Activated CD4-positive, alpha-beta memory T cell treated with anti-CD3 and anti-CD28 coated beads, Interleukin-2, amount 10 ng/mL, durations not matched to agents 7 days and 5 days (primary cell): ENCODE measurements at regions not wholly inside any gene's neighbourhood (a gene's known extent, or its start where the extent isn't known, plus 50 kb on each side); places are given as distances from the start of the nearest gene placed in this dataset.
"Not testable (repeated sequence)": the region's sequence is repeated elsewhere in the genome, so short reads cannot be mapped to it uniquely, and the experiment has no call there.

Experiments used
- CTCF ChIA-PET: fragments of 350-600 bp; sonication (Branson Sonifier 250); formaldehyde crosslinking; loops from one replicate; lab custom pipeline; 2021; ENCODE audit warnings: antibody characterized with exemption, inconsistent platforms; lab: Charles Lee
- POLR2A ChIA-PET: fragments of 350-600 bp; sonication (Branson Sonifier 250); formaldehyde crosslinking; loops from one replicate; lab custom pipeline; 2021; ENCODE audit warnings: antibody characterized with exemption; lab: Charles Lee
- DNase-seq: peaks from one replicate; pipeline ENCODE4 v3.0.0-alpha.2; 2020
- H3K27ac Mint-ChIP-seq: one replicate; pipeline ENCODE4 v1.8.0; 2021; ENCODE audit warnings: mild to moderate bottlenecking, mixed read lengths
- H3K27me3 Mint-ChIP-seq: one replicate; pipeline ENCODE4 v1.8.0; 2021; ENCODE audit warnings: mixed read lengths
- H3K36me3 Mint-ChIP-seq: one replicate; pipeline ENCODE4 v1.8.0; 2021; ENCODE audit warnings: low read depth, mixed read lengths
- H3K4me1 Mint-ChIP-seq: one replicate; pipeline ENCODE4 v1.8.0; 2021; ENCODE audit warnings: mixed read lengths
- H3K4me3 Mint-ChIP-seq: one replicate; pipeline ENCODE4 v1.8.0; 2021; ENCODE audit warnings: mild to moderate bottlenecking, mixed read lengths
- H3K9me3 Mint-ChIP-seq: one replicate; pipeline ENCODE4 v1.8.0; 2021; ENCODE audit warnings: mixed read lengths

DNA sequence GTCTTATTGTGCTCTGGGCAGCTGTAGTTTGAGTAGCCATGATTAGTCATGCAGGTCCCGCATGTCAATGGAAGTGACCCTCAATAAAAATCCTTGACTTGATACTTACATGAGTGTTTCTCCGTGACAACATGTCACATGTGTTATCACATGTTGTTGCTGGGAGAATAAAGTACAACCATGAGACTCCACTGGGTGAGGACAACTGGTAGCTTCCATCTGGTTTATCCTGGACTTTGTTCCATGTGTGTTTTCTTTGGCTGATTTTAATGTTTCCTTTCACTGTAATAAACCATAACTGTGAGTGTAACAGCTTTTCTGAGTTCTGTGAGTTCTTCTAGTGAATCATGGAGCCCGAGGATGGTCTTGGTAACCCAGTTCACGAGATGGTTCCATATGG, 63.1 kb upstream of the NDN start:
- Mint-ChIP-seq H3K27me3 (no peaks in the 10 kb centered on the region), H3K36me3 (no peaks in the 10 kb centered on the region), H3K4me1 (no peaks in the 10 kb centered on the region), H3K4me3 (no peak overlapping the region), H3K9me3 (peaks cover 13% of the 10 kb centered on the region), H3K27ac (no peak overlapping the region)
- ChIA-PET POLR2A (no interaction called here), CTCF (no interaction called here)
- DNase-seq = no peak

DNA sequence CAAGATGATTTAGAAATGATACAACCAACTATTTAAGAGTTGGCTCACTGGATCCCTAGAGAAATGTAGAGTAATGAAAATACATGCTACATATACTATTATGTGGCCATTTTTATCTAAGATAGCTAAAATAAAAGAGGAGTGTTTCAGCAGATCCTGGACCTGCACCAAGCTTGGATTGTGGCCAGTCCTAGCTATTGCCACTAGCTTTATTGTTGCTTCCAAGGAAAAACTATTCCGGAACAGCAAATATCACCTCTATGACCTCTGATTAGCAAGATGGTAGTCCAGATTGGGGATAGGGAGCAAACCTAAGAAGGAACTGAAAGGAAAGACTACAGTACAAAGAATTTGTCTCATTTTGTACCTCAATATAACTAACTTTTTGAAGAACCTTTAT, 63.7 kb upstream of the NDN start:
- Mint-ChIP-seq H3K4me3 (no peak overlapping the region), H3K4me1 (no peaks in the 10 kb centered on the region), H3K9me3 (peaks cover 13% of the 10 kb centered on the region), H3K27me3 (no peaks in the 10 kb centered on the region), H3K27ac (no peak overlapping the region), H3K36me3 (no peaks in the 10 kb centered on the region)
- DNase-seq = no peak
- ChIA-PET CTCF (no interaction called here), POLR2A (no interaction called here)

DNA sequence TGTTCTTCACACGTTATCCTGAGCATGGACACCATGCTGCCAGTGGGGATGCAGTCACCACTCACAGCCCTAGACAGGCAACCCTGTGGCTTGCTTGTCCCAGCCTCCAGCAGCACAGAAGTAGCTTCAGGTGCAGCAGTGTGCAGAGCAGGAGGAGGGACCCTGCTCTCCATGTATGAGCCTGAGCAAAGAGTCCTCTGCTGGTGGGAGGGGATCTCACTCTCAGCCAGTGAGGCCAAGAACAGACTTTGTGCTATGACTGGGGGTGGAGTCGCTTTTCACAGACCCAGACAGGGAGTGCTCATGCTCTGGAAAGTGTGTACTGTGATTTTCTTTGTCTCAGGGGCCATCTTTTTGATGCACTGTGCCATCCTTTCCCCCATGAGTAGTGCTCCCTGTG, 66.1 kb upstream of the NDN start:
- DNase-seq = no peak
- no peaks in the 10 kb centered on the region for H3K27me3 Mint-ChIP-seq
- ChIA-PET POLR2A (no interaction called here), CTCF (no interaction called here)
- no peaks in the 10 kb centered on the region for H3K4me1 Mint-ChIP-seq
- H3K4me3 Mint-ChIP-seq = no peak overlapping the region
- H3K9me3 Mint-ChIP-seq = peaks cover 17% of the 10 kb centered on the region
- no peaks in the 10 kb centered on the region for H3K36me3 Mint-ChIP-seq
- H3K27ac Mint-ChIP-seq = no peak overlapping the region

DNA sequence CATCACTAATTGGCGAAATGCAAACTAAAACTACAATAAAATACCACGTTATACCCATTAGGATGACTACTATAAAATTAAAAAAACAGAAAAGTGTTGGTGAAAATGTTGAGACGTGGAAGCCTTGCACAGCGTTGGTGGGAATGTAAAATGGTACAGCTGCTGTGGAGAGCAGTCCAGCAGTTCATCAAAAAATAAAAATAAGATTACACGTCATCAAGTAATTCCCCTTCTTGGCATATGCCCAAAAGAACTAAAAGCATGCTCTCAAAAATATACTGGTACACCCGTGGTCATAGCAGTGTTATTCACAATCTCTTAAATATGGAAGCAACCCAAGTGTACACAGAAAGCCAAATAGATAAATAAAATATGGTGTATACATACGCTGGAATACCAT, 71.8 kb upstream of the NDN start:
- Mint-ChIP-seq H3K9me3 (peaks cover 14% of the 10 kb centered on the region), H3K27ac (no peak overlapping the region), H3K4me1 (no peaks in the 10 kb centered on the region), H3K36me3 (no peaks in the 10 kb centered on the region), H3K27me3 (no peaks in the 10 kb centered on the region), H3K4me3 (no peak overlapping the region)
- POLR2A ChIA-PET = no interaction called here
- DNase-seq = no peak
- CTCF ChIA-PET = no interaction called here

DNA sequence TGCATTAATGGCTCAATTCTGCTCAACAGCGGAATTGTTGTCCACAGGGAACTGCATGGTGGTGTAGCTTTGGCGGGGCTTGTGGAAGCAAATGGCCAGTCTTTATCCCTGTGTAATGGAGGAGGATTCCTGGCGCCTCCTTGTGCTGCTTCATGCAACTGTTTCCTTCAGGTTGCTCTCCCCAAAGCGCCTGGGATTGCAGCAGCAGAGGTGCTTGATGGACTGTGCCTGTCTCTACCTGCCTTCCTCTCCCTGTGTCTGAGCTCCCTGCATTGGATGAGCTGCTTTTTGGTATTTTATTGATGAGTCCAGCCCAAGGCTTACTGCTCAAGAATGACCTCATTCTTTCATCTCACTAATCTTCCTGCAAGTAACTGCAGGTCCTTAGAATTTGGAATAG, 72.9 kb upstream of the NDN start:
- Mint-ChIP-seq H3K4me3 (no peak overlapping the region), H3K4me1 (no peaks in the 10 kb centered on the region), H3K27me3 (no peaks in the 10 kb centered on the region), H3K9me3 (peaks cover 19% of the 10 kb centered on the region), H3K36me3 (no peaks in the 10 kb centered on the region), H3K27ac (no peak overlapping the region)
- no peak for DNase-seq
- ChIA-PET POLR2A (no interaction called here), CTCF (no interaction called here)

DNA sequence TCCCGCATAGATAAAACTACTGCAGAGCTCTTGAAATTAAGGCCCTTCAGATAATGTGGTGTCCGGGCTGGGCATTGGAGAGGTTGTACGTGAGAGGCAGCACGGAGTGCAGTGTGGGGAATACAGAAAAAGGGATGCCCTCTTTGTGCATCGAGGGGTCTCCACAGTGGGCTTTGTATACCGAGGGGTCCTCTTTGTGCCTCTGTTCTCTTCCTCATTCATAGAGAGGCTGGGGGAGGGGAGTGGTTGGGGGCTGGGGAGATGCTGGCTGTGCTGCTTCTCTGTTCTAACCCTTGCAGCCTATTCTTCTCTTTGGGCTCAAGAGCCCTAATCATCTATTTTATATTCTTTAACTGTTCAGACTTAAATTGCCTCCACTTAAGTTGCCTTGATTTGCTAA, 74.3 kb upstream of the NDN start:
- H3K27ac Mint-ChIP-seq = no peak overlapping the region
- ChIA-PET CTCF (no interaction called here), POLR2A (no interaction called here)
- DNase-seq = no peak
- no peaks in the 10 kb centered on the region for H3K36me3 Mint-ChIP-seq
- peaks cover 24% of the 10 kb centered on the region for H3K9me3 Mint-ChIP-seq
- H3K27me3 Mint-ChIP-seq = no peaks in the 10 kb centered on the region
- no peak overlapping the region for H3K4me3 Mint-ChIP-seq
- no peaks in the 10 kb centered on the region for H3K4me1 Mint-ChIP-seq

DNA sequence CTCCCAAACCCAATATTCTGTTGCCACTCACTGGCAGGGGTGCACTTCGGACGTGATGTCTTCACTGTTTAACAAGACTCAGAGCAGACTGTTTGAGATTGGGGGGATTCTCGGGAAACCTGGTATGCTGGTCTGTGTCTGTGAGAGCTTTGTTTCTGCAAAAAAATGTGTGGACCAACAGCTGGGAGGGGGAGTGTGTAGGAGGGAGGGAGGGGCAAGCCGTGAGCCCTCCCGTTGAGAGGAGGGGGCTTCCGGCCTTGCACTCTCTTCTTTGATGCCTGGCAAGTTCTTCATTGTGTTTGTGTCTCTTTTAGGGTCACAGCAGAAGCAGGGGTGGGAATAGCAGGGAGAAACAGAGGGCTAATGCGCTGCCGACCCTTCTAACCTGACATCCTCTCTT, 74.9 kb upstream of the NDN start:
- ChIA-PET CTCF (no interaction called here), POLR2A (no interaction called here)
- H3K9me3 Mint-ChIP-seq = peaks cover 25% of the 10 kb centered on the region
- H3K27me3 Mint-ChIP-seq = no peaks in the 10 kb centered on the region
- H3K36me3 Mint-ChIP-seq = no peaks in the 10 kb centered on the region
- no peaks in the 10 kb centered on the region for H3K4me1 Mint-ChIP-seq
- no peak overlapping the region for H3K4me3 Mint-ChIP-seq
- no peak for DNase-seq
- no peak overlapping the region for H3K27ac Mint-ChIP-seq

DNA sequence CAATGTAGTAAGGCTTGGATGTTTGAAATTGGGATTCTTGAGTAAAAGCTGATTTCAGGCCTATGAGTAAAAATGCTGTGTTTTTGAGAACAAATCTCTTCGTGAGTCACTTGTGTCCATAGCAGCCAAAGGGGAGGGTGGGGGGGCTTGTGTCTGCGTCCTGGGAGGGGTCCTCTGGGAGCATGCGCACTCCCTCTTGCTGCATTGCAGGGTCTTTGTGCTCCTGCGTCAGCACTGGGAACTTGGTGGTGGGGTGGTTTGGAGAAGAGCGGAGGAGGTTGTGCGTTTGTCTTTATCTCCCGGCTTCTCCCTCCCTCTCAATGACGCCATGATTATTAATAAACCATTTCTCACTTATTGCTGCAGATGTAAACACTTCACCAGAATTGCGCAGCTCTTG, 75.9 kb upstream of the NDN start:
- Mint-ChIP-seq H3K4me1 (no peaks in the 10 kb centered on the region), H3K27ac (no peak overlapping the region), H3K27me3 (no peaks in the 10 kb centered on the region), H3K36me3 (no peaks in the 10 kb centered on the region), H3K9me3 (peaks cover 27% of the 10 kb centered on the region), H3K4me3 (no peak overlapping the region)
- DNase-seq = no peak
- ChIA-PET POLR2A (no interaction called here), CTCF (no interaction called here)

DNA sequence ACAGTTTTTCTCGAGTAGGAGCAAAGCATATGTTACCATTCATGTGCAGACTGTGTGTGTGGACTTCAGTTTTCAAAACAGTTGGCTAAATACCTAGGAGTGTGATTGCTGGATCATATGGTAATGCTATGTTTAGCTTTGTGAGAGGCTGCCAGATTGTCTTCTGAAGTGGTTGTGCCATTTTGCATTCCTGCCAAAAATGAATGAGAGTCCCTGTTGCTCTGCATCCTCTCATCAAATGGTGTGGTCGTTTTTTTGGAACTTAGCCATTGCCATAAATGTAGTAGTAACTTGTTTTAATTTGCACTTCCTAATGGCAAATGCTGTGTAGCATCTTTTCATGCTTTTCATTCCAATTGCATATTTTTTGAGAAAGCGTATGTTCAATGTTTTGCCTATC, 77.2 kb upstream of the NDN start:
- Mint-ChIP-seq H3K27ac (no peak overlapping the region), H3K27me3 (no peaks in the 10 kb centered on the region), H3K4me3 (no peak overlapping the region), H3K9me3 (peaks cover 29% of the 10 kb centered on the region), H3K36me3 (no peaks in the 10 kb centered on the region), H3K4me1 (no peaks in the 10 kb centered on the region)
- ChIA-PET CTCF (no interaction called here), POLR2A (no interaction called here)
- no peak for DNase-seq

DNA sequence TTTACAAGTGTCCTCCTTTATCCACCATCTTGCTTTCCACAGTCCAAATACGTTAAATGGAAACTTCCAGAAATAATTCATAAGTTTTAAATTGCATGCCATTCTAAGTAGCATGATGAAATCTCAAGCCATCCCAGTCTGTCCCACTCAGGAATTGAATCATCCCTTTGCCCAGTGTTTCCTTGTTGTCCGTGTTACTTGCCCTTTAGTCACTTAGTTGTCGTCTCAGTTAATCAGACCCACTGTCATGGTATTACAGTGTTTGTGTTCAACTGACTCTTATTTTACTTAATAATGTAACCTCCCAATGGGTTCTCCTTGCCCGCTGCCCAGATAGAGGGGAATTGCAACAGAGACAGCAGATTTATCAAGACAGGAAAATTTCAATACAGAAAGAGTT, 77.6 kb upstream of the NDN start:
- peaks cover 27% of the 10 kb centered on the region for H3K9me3 Mint-ChIP-seq
- no peak overlapping the region for H3K27ac Mint-ChIP-seq
- no peaks in the 10 kb centered on the region for H3K27me3 Mint-ChIP-seq
- no peaks in the 10 kb centered on the region for H3K4me1 Mint-ChIP-seq
- ChIA-PET CTCF (no interaction called here), POLR2A (no interaction called here)
- no peak overlapping the region for H3K4me3 Mint-ChIP-seq
- H3K36me3 Mint-ChIP-seq = no peaks in the 10 kb centered on the region
- DNase-seq = no peak

DNA sequence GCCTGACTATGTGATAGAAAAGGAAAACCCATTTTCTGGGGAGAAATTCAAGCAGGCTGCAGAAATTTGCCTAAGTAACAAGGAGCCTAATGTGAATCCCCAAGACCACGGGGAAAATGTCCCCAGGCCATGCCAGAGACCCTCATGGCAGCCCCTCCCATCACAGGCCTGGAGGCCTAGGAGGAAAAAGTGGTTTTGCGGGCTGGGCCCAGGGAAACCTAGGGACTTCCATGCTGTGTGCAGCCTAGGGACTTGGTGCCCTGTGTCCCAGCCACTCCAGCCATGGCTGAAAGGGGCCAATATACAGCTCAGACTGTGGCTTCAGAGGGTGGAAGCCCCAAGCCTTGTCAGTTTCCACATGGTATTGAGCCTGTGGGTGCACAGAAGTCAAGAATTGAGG, 79.7 kb upstream of the NDN start:
- H3K9me3 Mint-ChIP-seq = peaks cover 31% of the 10 kb centered on the region
- H3K27me3 Mint-ChIP-seq, H3K4me3 Mint-ChIP-seq, DNase-seq, H3K36me3 Mint-ChIP-seq, CTCF ChIA-PET, H3K4me1 Mint-ChIP-seq, POLR2A ChIA-PET, H3K27ac Mint-ChIP-seq: not testable (repeated sequence)

DNA sequence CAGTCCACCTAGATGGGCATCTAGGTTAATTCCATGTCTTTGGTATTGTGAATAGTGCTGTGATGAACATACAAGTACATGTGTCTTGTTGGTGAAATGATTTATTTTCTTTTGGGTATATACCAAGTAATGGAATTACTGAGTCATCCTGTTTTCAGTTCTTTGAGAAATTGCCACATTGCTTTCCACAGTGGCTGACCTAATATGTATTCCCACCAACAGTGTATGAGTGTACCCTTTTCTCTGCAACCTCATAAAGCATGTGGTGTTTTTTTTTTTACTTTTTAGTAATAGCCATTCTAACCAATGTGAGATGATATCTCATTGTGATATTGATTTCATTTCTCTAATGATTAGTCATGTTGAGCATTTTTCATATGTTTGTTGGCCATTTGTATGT, 86.0 kb upstream of the NDN start:
- ChIA-PET CTCF (no interaction called here), POLR2A (no interaction called here)
- H3K4me1 Mint-ChIP-seq = no peaks in the 10 kb centered on the region
- H3K27me3 Mint-ChIP-seq = no peaks in the 10 kb centered on the region
- no peak overlapping the region for H3K27ac Mint-ChIP-seq
- peaks cover 17% of the 10 kb centered on the region for H3K9me3 Mint-ChIP-seq
- no peak overlapping the region for H3K4me3 Mint-ChIP-seq
- no peaks in the 10 kb centered on the region for H3K36me3 Mint-ChIP-seq
- DNase-seq = no peak

DNA sequence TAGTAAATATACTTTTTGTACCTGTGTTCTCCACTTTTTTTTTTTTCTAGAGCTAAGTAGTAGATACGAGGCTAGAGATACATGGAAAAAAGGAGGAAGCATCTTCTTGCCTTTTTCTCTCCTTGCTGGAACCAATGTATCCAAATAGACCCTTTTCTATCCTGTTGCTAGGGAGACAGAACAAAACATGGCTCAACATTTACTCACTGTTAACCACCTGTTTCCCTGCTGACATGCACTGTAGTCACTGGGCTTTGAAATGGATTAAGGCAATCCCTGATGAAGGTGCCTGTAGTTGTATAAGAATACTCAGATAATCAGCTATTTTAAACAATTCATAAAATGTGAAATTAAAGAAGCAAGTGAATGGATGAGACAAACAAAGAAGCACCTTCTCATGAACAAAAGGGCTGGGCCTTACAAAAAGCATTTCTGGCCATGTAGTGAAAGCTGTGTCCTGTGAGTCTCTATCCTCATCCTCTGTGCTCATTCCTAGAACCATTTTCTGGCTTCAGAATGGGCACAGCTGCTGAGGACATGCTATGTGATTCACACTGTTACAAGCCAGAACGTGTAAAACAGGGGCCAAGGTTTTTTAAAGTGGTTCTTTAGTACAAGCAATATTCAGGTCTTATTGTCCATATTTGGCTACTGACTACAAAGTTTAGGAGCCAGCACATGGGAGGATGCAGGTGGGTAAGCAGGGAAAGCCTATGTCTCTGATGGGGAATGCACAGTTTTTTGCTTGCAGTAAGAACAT, 100.4 kb upstream of the NDN start:
- Mint-ChIP-seq H3K4me1 (no peaks in the 10 kb centered on the region), H3K27ac (no peak overlapping the region), H3K27me3 (no peaks in the 10 kb centered on the region), H3K9me3 (peaks cover 21% of the 10 kb centered on the region), H3K36me3 (no peaks in the 10 kb centered on the region), H3K4me3 (no peak overlapping the region)
- DNase-seq = no peak
- CTCF ChIA-PET = no interaction called here
- POLR2A ChIA-PET = no interaction called here

DNA sequence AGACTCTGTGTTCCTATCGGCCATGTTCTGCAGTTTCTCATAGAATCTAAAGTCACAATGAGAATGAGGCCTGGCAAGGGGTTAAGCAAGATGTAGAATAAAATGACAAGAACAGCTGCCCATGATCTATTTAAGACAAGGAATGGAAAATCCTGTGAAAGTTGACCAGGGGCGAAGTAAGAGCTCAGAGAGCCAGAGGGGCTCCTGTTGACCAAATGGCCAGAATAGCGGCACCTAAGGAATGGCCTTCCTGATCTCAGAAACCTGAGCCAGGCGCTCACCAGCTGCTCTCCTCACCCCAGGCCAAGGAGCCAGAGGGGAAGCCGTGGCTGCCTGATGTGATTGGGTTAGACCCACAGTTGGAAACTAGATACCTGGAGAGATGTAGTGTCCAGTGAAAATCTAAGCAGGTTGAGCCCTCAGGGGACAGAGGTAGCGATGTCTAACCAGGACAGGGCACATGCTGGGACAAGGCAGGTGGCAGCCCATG, 106.1 kb upstream of the NDN start:
- Mint-ChIP-seq H3K4me3 (no peak overlapping the region), H3K36me3 (no peaks in the 10 kb centered on the region), H3K9me3 (peaks cover 27% of the 10 kb centered on the region), H3K27ac (no peak overlapping the region), H3K27me3 (no peaks in the 10 kb centered on the region), H3K4me1 (no peaks in the 10 kb centered on the region)
- ChIA-PET POLR2A (no interaction called here), CTCF (no interaction called here)
- no peak for DNase-seq
